ENCODE measurements at regions not wholly inside any gene's neighbourhood (a gene's known extent, or its start where the extent isn't known, plus 50 kb on each side); places are given as distances from the start of the nearest gene placed in this dataset.

DNA sequence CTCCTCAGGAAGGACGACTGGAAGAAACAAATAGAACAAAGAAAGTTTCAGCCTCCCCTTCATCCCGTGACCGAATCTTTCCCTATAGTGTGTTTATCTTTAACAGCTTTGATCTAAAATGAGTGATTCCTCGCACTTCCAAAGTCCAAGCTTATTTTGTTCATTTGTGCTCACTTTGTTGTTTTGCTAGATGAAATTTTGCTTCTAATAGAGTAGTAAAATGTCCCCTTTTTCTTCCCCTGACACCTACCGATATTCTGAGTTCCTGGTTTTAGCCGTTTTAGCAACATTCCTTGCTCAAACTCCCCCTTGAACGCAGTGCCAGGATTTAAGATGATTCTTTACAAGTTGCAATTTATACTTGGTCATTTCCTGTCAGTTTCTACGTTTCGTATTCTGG, 204.2 kb downstream of the FGF9 start:
- no peak for DNase-seq
- Mint-ChIP-seq H3K36me3 (no peaks in the 10 kb centered on the region), H3K4me3 (no peak overlapping the region), H3K27me3 (peaks cover 4 to 5% of the 10 kb centered on the region in 2 donors), H3K4me1 (no peaks in the 10 kb centered on the region), H3K27ac (no peak overlapping the region), H3K9me3 (peaks cover 0 to 4% (median 0%) of the 10 kb centered on the region in 8 donors)
- intact Hi-C loops (cut with micrococcal nuclease) = no loop called here
- no peaks in the 10 kb centered on the region for H3K36me3 ChIP-seq (ENCODE audit: insufficient read depth, low read length)
- no peak overlapping the region for H3K4me3 ChIP-seq (ENCODE audit: low read length in 2 of 2)
- no peaks in the 10 kb centered on the region for H3K4me1 ChIP-seq (ENCODE audit: insufficient read depth, low read length)
- ChIA-PET CTCF (ENCODE audit: partially characterized antibody) (no interaction called here), POLR2A (ENCODE audit: partially characterized antibody) (interaction anchor here (1.0 kb wide), 1 partner anchor 202 kb away, joined by 3 read pairs; no protein-coding TSS in a partner anchor)
- no peak overlapping the region for H3K27ac ChIP-seq (ENCODE audit: low read depth, low read length)
- H3K9me3 ChIP-seq (ENCODE audit: control insufficient read depth in 1 of 2, low read length in 2 of 2) = no peaks in the 10 kb centered on the region
- H3K27me3 ChIP-seq (ENCODE audit: insufficient read depth, low read length) = no peaks in the 10 kb centered on the region

- intact Hi-C loops (cut with micrococcal nuclease) = no loop called here
- H3K27me3 Mint-ChIP-seq = peaks cover 4 to 5% of the 10 kb centered on the region in 2 donors
- peaks cover 0 to 2% (median 0%) of the 10 kb centered on the region in 8 donors for H3K9me3 Mint-ChIP-seq
- H3K9me3 ChIP-seq (ENCODE audit: control insufficient read depth in 1 of 2, low read length in 2 of 2) = no peaks in the 10 kb centered on the region
- H3K36me3 Mint-ChIP-seq = peaks cover 0 to 6% of the 10 kb centered on the region in 2 donors
- no peaks in the 10 kb centered on the region for H3K4me1 ChIP-seq (ENCODE audit: insufficient read depth, low read length)
- H3K4me1 Mint-ChIP-seq = peaks cover 0 to 3% (median 0%) of the 10 kb centered on the region in 4 donors
- no peak for DNase-seq
- no peaks in the 10 kb centered on the region for H3K27me3 ChIP-seq (ENCODE audit: insufficient read depth, low read length)
- H3K36me3 ChIP-seq (ENCODE audit: insufficient read depth, low read length) = no peaks in the 10 kb centered on the region
- H3K27ac ChIP-seq (ENCODE audit: low read depth, low read length) = no peak overlapping the region
- no peak overlapping the region for H3K27ac Mint-ChIP-seq
- POLR2A ChIA-PET (ENCODE audit: partially characterized antibody) = no interaction called here
- H3K4me3 ChIP-seq (ENCODE audit: low read length in 2 of 2) = no peak overlapping the region
- no peak overlapping the region for H3K4me3 Mint-ChIP-seq
- CTCF ChIA-PET (ENCODE audit: partially characterized antibody) = no interaction called here
These were observed 208.5 kb downstream of the FGF9 start for GRCh38 chr13:21879263-21879914.

GRCh38 chr13:21882766-21883165, 211.9 kb downstream of the FGF9 start:
- no peak for DNase-seq
- Histone ChIP-seq H3K27me3 (ENCODE audit: insufficient read depth, low read length) (no peaks in the 10 kb centered on the region), H3K4me1 (ENCODE audit: insufficient read depth, low read length) (no peaks in the 10 kb centered on the region), H3K4me3 (ENCODE audit: low read length in 2 of 2) (no peak overlapping the region), H3K36me3 (ENCODE audit: insufficient read depth, low read length) (no peaks in the 10 kb centered on the region), H3K27ac (ENCODE audit: low read depth, low read length) (no peak overlapping the region), H3K9me3 (ENCODE audit: control insufficient read depth in 1 of 2, low read length in 2 of 2) (no peaks in the 10 kb centered on the region)
- peaks cover 3 to 9% of the 10 kb centered on the region in 2 donors for H3K27me3 Mint-ChIP-seq
- intact Hi-C loops (cut with micrococcal nuclease) = no loop called here
- H3K9me3 Mint-ChIP-seq = peaks cover 0 to 2% (median 0%) of the 10 kb centered on the region in 8 donors
- H3K4me1 Mint-ChIP-seq = peaks cover 0 to 10% (median 2%) of the 10 kb centered on the region in 4 donors
- peaks cover 0 to 6% of the 10 kb centered on the region in 2 donors for H3K36me3 Mint-ChIP-seq
- no peak overlapping the region for H3K27ac Mint-ChIP-seq
- H3K4me3 Mint-ChIP-seq = no peak overlapping the region
- CTCF ChIA-PET (ENCODE audit: partially characterized antibody) = no interaction called here
- POLR2A ChIA-PET (ENCODE audit: partially characterized antibody) = no interaction called here

GRCh38 chr13:21883713-21884112, 212.8 kb downstream of the FGF9 start:
- H3K27ac Mint-ChIP-seq = no peak overlapping the region
- H3K4me1 Mint-ChIP-seq = peaks cover 0 to 10% (median 2%) of the 10 kb centered on the region in 4 donors
- no peak for DNase-seq
- intact Hi-C loops (cut with micrococcal nuclease) = no loop called here
- Histone ChIP-seq H3K4me3 (ENCODE audit: low read length in 2 of 2) (no peak overlapping the region), H3K27ac (ENCODE audit: low read depth, low read length) (no peak overlapping the region), H3K4me1 (ENCODE audit: insufficient read depth, low read length) (no peaks in the 10 kb centered on the region), H3K27me3 (ENCODE audit: insufficient read depth, low read length) (no peaks in the 10 kb centered on the region), H3K9me3 (ENCODE audit: control insufficient read depth in 1 of 2, low read length in 2 of 2) (no peaks in the 10 kb centered on the region), H3K36me3 (ENCODE audit: insufficient read depth, low read length) (no peaks in the 10 kb centered on the region)
- H3K9me3 Mint-ChIP-seq = peaks cover 0 to 2% (median 0%) of the 10 kb centered on the region in 8 donors
- ChIA-PET CTCF (ENCODE audit: partially characterized antibody) (no interaction called here), POLR2A (ENCODE audit: partially characterized antibody) (no interaction called here)
- no peak overlapping the region for H3K4me3 Mint-ChIP-seq
- peaks cover 3 to 9% of the 10 kb centered on the region in 2 donors for H3K27me3 Mint-ChIP-seq
- peaks cover 0 to 6% of the 10 kb centered on the region in 2 donors for H3K36me3 Mint-ChIP-seq

- Histone ChIP-seq H3K9me3 (ENCODE audit: control insufficient read depth in 1 of 2, low read length in 2 of 2) (no peaks in the 10 kb centered on the region), H3K36me3 (ENCODE audit: insufficient read depth, low read length) (no peaks in the 10 kb centered on the region), H3K27ac (ENCODE audit: low read depth, low read length) (no peak overlapping the region), H3K4me1 (ENCODE audit: insufficient read depth, low read length) (no peaks in the 10 kb centered on the region), H3K4me3 (ENCODE audit: low read length in 2 of 2) (no peak overlapping the region), H3K27me3 (ENCODE audit: insufficient read depth, low read length) (no peaks in the 10 kb centered on the region)
- Mint-ChIP-seq H3K4me3 (no peak overlapping the region), H3K27ac (no peak overlapping the region), H3K27me3 (peaks cover 3 to 9% of the 10 kb centered on the region in 2 donors), H3K9me3 (peaks cover 0 to 2% (median 0%) of the 10 kb centered on the region in 8 donors), H3K4me1 (peaks cover 0 to 10% (median 2%) of the 10 kb centered on the region in 4 donors), H3K36me3 (peaks cover 0 to 6% of the 10 kb centered on the region in 2 donors)
- no peak for DNase-seq
- ChIA-PET POLR2A (ENCODE audit: partially characterized antibody) (no interaction called here), CTCF (ENCODE audit: partially characterized antibody) (no interaction called here)
- intact Hi-C loops (cut with micrococcal nuclease) = no loop called here
These were observed 213.5 kb downstream of the FGF9 start for GRCh38 chr13:21884299-21884909.

- no peak overlapping the region for H3K27ac ChIP-seq (ENCODE audit: low read depth, low read length)
These were observed 214.2 kb downstream of the FGF9 start for GRCh38 chr13:21884965-21885567.

GRCh38 chr13:21885714-21886224, 214.9 kb downstream of the FGF9 start:
- H3K4me3 Mint-ChIP-seq = no peak overlapping the region
- Histone ChIP-seq H3K9me3 (ENCODE audit: control insufficient read depth in 1 of 2, low read length in 2 of 2) (no peaks in the 10 kb centered on the region), H3K27ac (ENCODE audit: low read depth, low read length) (no peak overlapping the region), H3K36me3 (ENCODE audit: insufficient read depth, low read length) (no peaks in the 10 kb centered on the region), H3K27me3 (ENCODE audit: insufficient read depth, low read length) (no peaks in the 10 kb centered on the region), H3K4me3 (ENCODE audit: low read length in 2 of 2) (no peak overlapping the region), H3K4me1 (ENCODE audit: insufficient read depth, low read length) (no peaks in the 10 kb centered on the region)
- peaks cover 3 to 9% of the 10 kb centered on the region in 2 donors for H3K27me3 Mint-ChIP-seq
- CTCF ChIA-PET (ENCODE audit: partially characterized antibody) = no interaction called here
- peaks cover 0 to 6% of the 10 kb centered on the region in 2 donors for H3K36me3 Mint-ChIP-seq
- no peak overlapping the region for H3K27ac Mint-ChIP-seq
- peaks cover 0 to 2% (median 0%) of the 10 kb centered on the region in 8 donors for H3K9me3 Mint-ChIP-seq
- DNase-seq = no peak
- POLR2A ChIA-PET (ENCODE audit: partially characterized antibody) = no interaction called here
- H3K4me1 Mint-ChIP-seq = peaks cover 0 to 10% (median 2%) of the 10 kb centered on the region in 4 donors
- intact Hi-C loops (cut with micrococcal nuclease) = no loop called here

More at GRCh38 chr13:21884965-21885567, 214.2 kb downstream of the FGF9 start:
- Mint-ChIP-seq H3K27ac (peak overlapping the region in 1 of 7 donors; percentile 7), H3K4me3 (peak overlapping the region in 1 of 8 donors; percentile 44), H3K27me3 (peaks cover 3 to 9% of the 10 kb centered on the region in 2 donors), H3K4me1 (peaks cover 0 to 10% (median 2%) of the 10 kb centered on the region in 4 donors), H3K36me3 (peaks cover 0 to 6% of the 10 kb centered on the region in 2 donors), H3K9me3 (peaks cover 0 to 2% (median 0%) of the 10 kb centered on the region in 8 donors)
- intact Hi-C loops (cut with micrococcal nuclease) = no loop called here
- ChIA-PET CTCF (ENCODE audit: partially characterized antibody) (no interaction called here), POLR2A (ENCODE audit: partially characterized antibody) (no interaction called here)
- Histone ChIP-seq H3K36me3 (ENCODE audit: insufficient read depth, low read length) (no peaks in the 10 kb centered on the region), H3K4me1 (ENCODE audit: insufficient read depth, low read length) (no peaks in the 10 kb centered on the region), H3K9me3 (ENCODE audit: control insufficient read depth in 1 of 2, low read length in 2 of 2) (no peaks in the 10 kb centered on the region), H3K27me3 (ENCODE audit: insufficient read depth, low read length) (no peaks in the 10 kb centered on the region), H3K4me3 (ENCODE audit: low read length in 2 of 2) (no peak overlapping the region)
- no peak for DNase-seq

Data from CD4-positive, alpha-beta memory T cell (primary cell).